ENCODE measurements at regions not wholly inside any gene's neighbourhood (a gene's known extent, or its start where the extent isn't known, plus 50 kb on each side); places are given as distances from the start of the nearest gene placed in this dataset.

- TF ChIP-seq CTCF (IDR thresholded peaks at IDR 0.05) (no peak), POLR2A (IDR thresholded peaks at IDR 0.05) (no peak)
Measured at GRCh38 chr10:29923416-29923965, 135.9 kb downstream of the JCAD start.
